H1 (cell line): ENCODE measurements at regions not wholly inside any gene's neighbourhood (a gene's known extent, or its start where the extent isn't known, plus 50 kb on each side); places are given as distances from the start of the nearest gene placed in this dataset.

Experiments
- GABPA ChIP-seq: IDR thresholded peaks from 2 replicates; pipeline ENCODE4 v1.6.1; 2011; ENCODE audit warnings: mild to moderate bottlenecking, low read length, moderate library complexity, borderline replicate concordance; ENCODE audit not compliant: insufficient read depth
- SAP30 ChIP-seq: fragments of 300-600 bp; sonication (generic); IDR thresholded peaks from 2 replicates; pipeline ENCODE4 v1.7.1; 2012; ENCODE audit warnings: low read length, moderate library complexity, mild to moderate bottlenecking, inconsistent platforms; ENCODE audit not compliant: insufficient read depth, insufficient replicate concordance

GRCh38 chr5:125550274-125550673, 803.8 kb upstream of the ZNF608 start (continued):
- no peak for TF ChIP-seq GABPA
- no peak for TF ChIP-seq SAP30
